PC-3 (cell line): ENCODE measurements at regions not wholly inside any gene's neighbourhood (a gene's known extent, or its start where the extent isn't known, plus 50 kb on each side); places are given as distances from the start of the nearest gene placed in this dataset.

Experiments used
- ATAC-seq: fragments of 200-7000 bp; cut with Tn5 transposase; 2 replicates; pipeline ENCODE4 v1.9.1; 2020; ENCODE audit warnings: mild to moderate bottlenecking, moderate library complexity
- BruUV-seq: library from RNA; stranded (reverse); fragments of 400-500 nt; replicated peaks from 2 replicates; lab custom pipeline; 2021; lab: Mats Ljungman, UMichigan
- CTCF ChIA-PET: fragments of 300-600 bp; sonication (Branson Sonifier 250); formaldehyde crosslinking; loops from one replicate; lab custom pipeline; 2022; ENCODE audit warnings: antibody characterized with exemption; lab: Charles Lee
- POLR2A ChIA-PET: fragments of 300-600 bp; sonication (Branson Sonifier 250); formaldehyde crosslinking; loops from one replicate; lab custom pipeline; 2022; ENCODE audit warnings: antibody characterized with exemption; ENCODE audit not compliant: unreplicated experiment; lab: Charles Lee
- DNase-seq: peaks from one replicate; pipeline ENCODE4 v3.0.0-alpha.2; 2015
- H2AFZ ChIP-seq: fragments of 300-600 bp; sonication (generic); 2 replicates; pipeline ENCODE4 v1.6.0; 2016; ENCODE audit warnings: antibody characterized with exemption, low read length
- H3F3A ChIP-seq: fragments of 300-600 bp; sonication (generic); one replicate; pipeline ENCODE4 v1.6.0; 2017; ENCODE audit warnings: antibody characterized with exemption, low read length, control low read depth, mild to moderate bottlenecking; ENCODE audit not compliant: unreplicated experiment
- H3K27ac ChIP-seq: fragments of 300-600 bp; sonication (generic); 2 replicates; pipeline ENCODE4 v1.5.1; 2016; ENCODE audit warnings: mild to moderate bottlenecking, low read length
- H3K27me3 ChIP-seq: fragments of 300-600 bp; sonication (generic); 2 replicates; pipeline ENCODE4 v1.6.1; 2016; ENCODE audit warnings: low read length, mixed read lengths
- H3K36me3 ChIP-seq: fragments of 300-600 bp; sonication (generic); 2 replicates; pipeline ENCODE4 v1.6.1; 2016; ENCODE audit warnings: low read depth, mixed run types, low read length, mixed read lengths
- H3K4me1 ChIP-seq: fragments of 300-600 bp; sonication (generic); 2 replicates; pipeline ENCODE4 v1.5.1; 2016; ENCODE audit warnings: low read length; ENCODE audit not compliant: insufficient read depth
- H3K4me2 ChIP-seq: fragments of 300-600 bp; sonication (generic); 2 replicates; pipeline ENCODE4 v1.6.0; 2016; ENCODE audit warnings: low read length
- H3K4me3 ChIP-seq: fragments of 300-600 bp; sonication (generic); 2 replicates; pipeline ENCODE4 v1.5.1; 2016; ENCODE audit warnings: mild to moderate bottlenecking, low read length, mixed read lengths
- H3K79me2 ChIP-seq: fragments of 300-600 bp; sonication (generic); 2 replicates; pipeline ENCODE4 v1.6.1; 2017; ENCODE audit warnings: low read length, mixed read lengths
- H3K9ac ChIP-seq: fragments of 300-600 bp; sonication (generic); 2 replicates; pipeline ENCODE4 v1.6.0; 2016; ENCODE audit warnings: mild to moderate bottlenecking, low read length
- H3K9me2 ChIP-seq: fragments of 300-600 bp; sonication (generic); replicated peaks from 2 replicates; pipeline ENCODE4 v1.6.1; 2016; ENCODE audit warnings: mixed run types, low read length, mixed read lengths
- H3K9me3 ChIP-seq: fragments of 300-600 bp; sonication (generic); 2 replicates; pipeline ENCODE4 v1.6.1; 2016; ENCODE audit warnings: low read length, mixed read lengths
- H4K20me1 ChIP-seq: fragments of 300-600 bp; sonication (generic); 2 replicates; pipeline ENCODE4 v1.6.1; 2016; ENCODE audit warnings: low read length, mixed read lengths
- EZH2 ChIP-seq: fragments of 300-600 bp; sonication (generic); IDR thresholded peaks from one replicate; pipeline ENCODE4 v1.6.1; 2017; ENCODE audit warnings: antibody characterized with exemption, mild to moderate bottlenecking, low read length; ENCODE audit not compliant: unreplicated experiment
- EZH2phosphoT487 ChIP-seq: fragments of 300-600 bp; sonication (generic); IDR thresholded peaks from 2 replicates; pipeline ENCODE4 v1.6.1; 2018; ENCODE audit warnings: mild to moderate bottlenecking, antibody characterized with exemption, low read length, borderline replicate concordance
- intact Hi-C: fragments of 100-400 bp; cut with micrococcal nuclease; formaldehyde crosslinking; loops from 2 replicates; pipeline ENCODE4 v1.9.0; 2023
- TF ChIP-seq, protein P1 (sequence below): fragments of 300-600 bp; sonication (generic); conservative IDR thresholded peaks from 2 replicates; pipeline ENCODE4 v1.5.1; 2017; ENCODE audit warnings: antibody characterized with exemption, low read depth, mild to moderate bottlenecking, low read length

DNA sequence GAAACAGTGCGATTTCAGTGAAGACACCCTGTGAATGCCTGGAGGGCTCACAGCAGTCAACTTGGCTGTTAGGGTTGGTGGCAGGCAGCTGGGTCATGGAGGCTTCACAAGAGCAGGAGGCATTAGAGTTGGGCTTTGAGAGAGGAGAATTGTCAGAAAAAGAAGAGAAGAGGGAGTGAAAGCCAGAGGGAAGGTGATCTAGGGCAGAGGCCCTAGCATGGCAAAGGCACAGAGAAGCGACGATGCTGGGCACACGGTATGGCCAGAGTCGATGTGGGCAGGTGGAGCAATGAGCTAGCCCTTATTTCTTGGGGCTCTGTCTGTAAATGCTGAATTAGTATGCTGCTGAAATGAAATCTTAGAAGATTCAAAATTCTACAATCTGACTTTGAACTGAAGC, 52.6 kb upstream of the OLFM4 start:
- Histone ChIP-seq H3K4me2 (no peak overlapping the region), H4K20me1 (no peaks in the 10 kb centered on the region), H3K4me3 (no peak overlapping the region), H3K27me3 (no peaks in the 10 kb centered on the region), H3K9me2 (no peaks in the 10 kb centered on the region), H3F3A (no peaks in the 10 kb centered on the region), H3K79me2 (no peaks in the 10 kb centered on the region), H3K27ac (no peak overlapping the region), H3K9me3 (no peaks in the 10 kb centered on the region), H3K36me3 (no peaks in the 10 kb centered on the region), H3K4me1 (no peaks in the 10 kb centered on the region), H2AFZ (no peak overlapping the region), H3K9ac (no peak overlapping the region)
- POLR2A ChIA-PET, result no interaction called here
- intact Hi-C loops, result no loop called here
- TF ChIP-seq EZH2phosphoT487 (no peak), EZH2 (no peak)
- TF ChIP-seq, protein P1, sequence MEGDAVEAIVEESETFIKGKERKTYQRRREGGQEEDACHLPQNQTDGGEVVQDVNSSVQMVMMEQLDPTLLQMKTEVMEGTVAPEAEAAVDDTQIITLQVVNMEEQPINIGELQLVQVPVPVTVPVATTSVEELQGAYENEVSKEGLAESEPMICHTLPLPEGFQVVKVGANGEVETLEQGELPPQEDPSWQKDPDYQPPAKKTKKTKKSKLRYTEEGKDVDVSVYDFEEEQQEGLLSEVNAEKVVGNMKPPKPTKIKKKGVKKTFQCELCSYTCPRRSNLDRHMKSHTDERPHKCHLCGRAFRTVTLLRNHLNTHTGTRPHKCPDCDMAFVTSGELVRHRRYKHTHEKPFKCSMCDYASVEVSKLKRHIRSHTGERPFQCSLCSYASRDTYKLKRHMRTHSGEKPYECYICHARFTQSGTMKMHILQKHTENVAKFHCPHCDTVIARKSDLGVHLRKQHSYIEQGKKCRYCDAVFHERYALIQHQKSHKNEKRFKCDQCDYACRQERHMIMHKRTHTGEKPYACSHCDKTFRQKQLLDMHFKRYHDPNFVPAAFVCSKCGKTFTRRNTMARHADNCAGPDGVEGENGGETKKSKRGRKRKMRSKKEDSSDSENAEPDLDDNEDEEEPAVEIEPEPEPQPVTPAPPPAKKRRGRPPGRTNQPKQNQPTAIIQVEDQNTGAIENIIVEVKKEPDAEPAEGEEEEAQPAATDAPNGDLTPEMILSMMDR, result no peak
- DNase-seq (no peak), ATAC-seq (no peak)
- BruUV-seq, result no TSS peak
- CTCF ChIA-PET, result no interaction called here

DNA sequence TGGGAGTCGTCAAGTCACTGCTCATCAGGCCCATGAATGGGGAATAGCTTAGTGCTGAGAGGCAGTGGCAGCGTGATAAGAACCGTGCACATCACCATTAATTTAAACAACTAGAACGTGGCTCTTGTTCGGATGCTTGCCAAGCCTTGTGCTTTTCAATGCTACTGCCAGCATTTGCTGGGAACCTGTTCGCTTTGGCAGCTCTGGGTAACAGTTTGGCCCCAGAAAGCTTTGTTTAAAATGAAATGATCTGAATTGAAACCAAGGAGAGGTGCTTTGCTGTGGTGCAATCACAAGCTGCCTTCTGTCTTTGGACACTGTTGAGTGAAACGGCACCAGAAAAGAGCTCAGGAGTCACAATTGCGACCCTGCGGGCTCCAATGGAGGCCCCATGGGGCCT, 53.5 kb upstream of the OLFM4 start:
- intact Hi-C loops, result no loop called here
- Histone ChIP-seq H3K79me2 (no peaks in the 10 kb centered on the region), H3K27me3 (no peaks in the 10 kb centered on the region), H3K4me1 (no peaks in the 10 kb centered on the region), H3K27ac (no peak overlapping the region), H3K9me2 (no peaks in the 10 kb centered on the region), H3K36me3 (no peaks in the 10 kb centered on the region), H4K20me1 (no peaks in the 10 kb centered on the region), H3F3A (no peaks in the 10 kb centered on the region), H3K9me3 (no peaks in the 10 kb centered on the region), H3K9ac (no peak overlapping the region), H2AFZ (no peak overlapping the region), H3K4me2 (no peak overlapping the region), H3K4me3 (no peak overlapping the region)
- no TSS peak for BruUV-seq
- no peak for TF ChIP-seq EZH2phosphoT487
- no peak for TF ChIP-seq EZH2
- TF ChIP-seq, protein P1, result no peak
- no peak for ATAC-seq
- ChIA-PET CTCF (no interaction called here), POLR2A (interaction anchor here (0.5 kb wide), 1 partner anchor 24 kb away, joined by 4 read pairs; no protein-coding TSS in a partner anchor)
- DNase-seq, result no peak

DNA sequence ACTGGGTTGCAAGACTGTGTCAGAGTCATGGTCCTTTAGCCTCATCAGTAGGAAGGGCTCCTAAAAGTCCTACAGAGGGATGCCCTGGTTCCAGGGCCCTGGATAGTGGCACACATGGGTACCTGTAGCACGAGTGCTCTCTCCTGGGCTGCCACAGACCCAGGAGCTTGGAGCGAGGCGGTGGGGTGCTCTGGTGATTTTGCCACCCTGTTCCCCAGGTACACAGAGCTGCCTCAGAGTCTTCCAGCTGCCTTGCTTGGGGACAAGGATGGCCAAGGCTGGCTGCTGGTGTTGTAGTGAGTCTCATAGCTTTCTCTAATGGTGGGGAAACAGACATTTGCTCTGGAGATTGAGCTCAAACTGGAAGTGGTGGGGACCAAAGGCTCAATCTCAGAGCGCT, 53.9 kb upstream of the OLFM4 start:
- CTCF ChIA-PET, result no interaction called here
- TF ChIP-seq, protein P1, result no peak
- TF ChIP-seq EZH2, result no peak
- Histone ChIP-seq H3K4me1 (no peaks in the 10 kb centered on the region), H3K9me3 (no peaks in the 10 kb centered on the region), H3K9me2 (no peaks in the 10 kb centered on the region), H3K9ac (no peak overlapping the region), H3K4me3 (no peak overlapping the region), H3K27ac (no peak overlapping the region), H3K27me3 (no peaks in the 10 kb centered on the region), H2AFZ (no peak overlapping the region), H4K20me1 (no peaks in the 10 kb centered on the region), H3F3A (no peaks in the 10 kb centered on the region), H3K36me3 (no peaks in the 10 kb centered on the region), H3K4me2 (no peak overlapping the region), H3K79me2 (no peaks in the 10 kb centered on the region)
- no TSS peak for BruUV-seq
- intact Hi-C loops, result no loop called here
- POLR2A ChIA-PET, result no interaction called here
- ATAC-seq (no peak), DNase-seq (no peak)
